HG03159 (cell line): ENCODE measurements at regions not wholly inside any gene's neighbourhood (a gene's known extent, or its start where the extent isn't known, plus 50 kb on each side); places are given as distances from the start of the nearest gene placed in this dataset.
"Not testable (repeated sequence)": the region's sequence is repeated elsewhere in the genome, so short reads cannot be mapped to it uniquely, and the experiment has no call there.

Source experiments
- ATAC-seq: cut with Tn5 transposase; IDR thresholded peaks from one replicate; pipeline ENCODE4 v1.9.1; 2021; ENCODE audit warnings: mild to moderate bottlenecking, moderate library complexity; ENCODE audit not compliant: unreplicated experiment

DNA sequence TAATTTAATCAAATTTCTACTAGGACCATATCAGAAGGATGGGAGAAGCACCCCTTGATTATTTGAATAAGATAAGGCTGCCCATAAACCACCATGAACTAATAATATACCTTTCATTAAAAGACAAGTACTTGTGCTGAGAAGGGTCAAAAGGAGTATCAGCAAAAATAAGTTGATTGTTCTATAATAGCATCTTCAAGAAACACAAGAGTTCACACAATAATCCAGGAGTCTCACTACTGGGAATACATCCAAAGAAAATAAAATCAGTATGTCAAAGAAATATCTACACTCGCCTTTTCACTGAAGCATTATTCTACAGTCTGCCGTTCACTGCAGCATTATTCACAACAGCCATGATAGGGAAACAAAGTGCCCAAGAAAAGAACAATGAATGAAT lies 1310.1 kb upstream of the PCDH9 start:
- ATAC-seq, result no peak

DNA sequence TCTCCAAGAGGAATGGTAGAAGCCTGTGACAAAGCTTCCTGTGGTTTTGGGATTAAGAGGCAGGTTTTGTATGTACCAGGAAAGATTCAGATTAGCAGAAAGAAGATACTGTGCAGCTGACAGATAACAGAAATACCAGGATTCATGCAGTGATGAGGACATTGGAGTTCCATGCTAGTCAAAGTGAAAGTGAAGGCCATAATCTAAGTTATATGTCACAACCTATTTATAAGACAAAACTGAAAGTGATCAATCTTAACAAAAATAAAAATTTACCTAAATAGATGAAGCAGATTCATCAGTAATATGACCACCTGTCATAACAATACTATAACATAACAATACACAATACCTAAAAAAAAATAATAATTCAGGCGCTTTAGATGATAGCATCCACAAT lies 1305.2 kb upstream of the PCDH9 start:
- peak; percentile 95 for ATAC-seq

DNA sequence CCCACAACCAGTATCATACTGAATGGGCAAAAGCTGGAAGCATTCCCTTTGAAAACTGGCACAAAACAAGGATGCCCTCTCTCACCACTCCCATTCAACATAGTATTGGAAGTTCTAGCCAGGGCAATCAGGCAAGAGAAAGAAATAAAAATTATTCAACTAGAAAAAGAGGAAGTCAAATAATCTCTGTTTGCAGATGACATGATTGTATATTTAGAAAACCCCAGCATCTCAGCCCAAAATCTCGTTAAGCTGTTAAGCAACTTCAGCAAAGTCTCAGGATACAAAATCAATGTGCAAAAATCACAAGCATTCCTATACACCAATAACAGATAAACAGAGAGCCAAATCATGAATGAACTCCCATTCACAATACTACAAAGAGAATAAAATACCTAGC lies 1297.0 kb upstream of the PCDH9 start:
- ATAC-seq, result not testable (repeated sequence)

DNA sequence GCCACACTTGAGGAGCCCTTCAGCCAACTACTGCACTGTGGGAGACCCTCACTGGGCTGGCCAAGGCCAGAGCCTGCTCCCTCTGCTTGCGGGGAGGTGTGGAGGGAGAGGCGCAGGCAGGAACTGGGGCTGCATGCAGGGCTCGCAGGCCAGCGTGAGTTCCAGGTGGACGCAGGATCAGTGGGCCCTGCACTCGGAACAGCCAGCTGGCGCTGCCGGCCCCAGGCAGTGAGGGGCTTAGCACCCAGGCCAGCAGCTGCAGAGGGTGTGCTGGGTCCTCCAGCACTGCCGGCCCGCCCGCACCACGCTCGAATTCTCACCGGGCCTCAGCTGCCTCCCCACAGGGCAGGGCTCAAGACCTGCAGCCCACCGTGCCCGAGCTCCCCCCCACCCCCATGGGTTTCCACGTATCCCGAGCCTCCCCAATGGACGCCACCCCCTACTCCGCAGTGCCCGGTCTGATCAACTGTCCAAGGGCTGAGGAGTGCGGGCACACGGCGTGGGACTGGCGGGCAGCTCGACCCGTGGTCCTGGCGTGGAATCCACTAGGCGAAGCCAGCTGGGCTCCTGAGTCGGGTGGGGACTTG lies 1293.8 kb upstream of the PCDH9 start:
- no peak for ATAC-seq

DNA sequence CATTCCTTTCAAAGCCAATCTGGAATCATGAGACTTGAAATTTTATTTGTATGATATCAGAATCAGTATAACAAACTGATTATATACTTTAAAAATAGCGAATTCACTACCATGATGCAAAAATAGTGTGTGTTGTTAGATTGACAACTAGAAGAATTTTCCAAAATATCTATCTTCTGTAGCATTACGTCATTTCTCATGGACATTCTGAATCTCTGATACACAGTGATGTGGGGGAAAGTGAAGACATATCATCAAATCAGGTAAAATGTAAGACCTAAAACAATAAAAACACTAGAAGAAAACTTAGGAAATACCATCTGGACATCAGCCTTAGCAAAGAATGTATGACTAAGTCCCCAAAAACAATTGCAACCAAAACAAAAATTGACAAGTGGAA lies 1292.0 kb upstream of the PCDH9 start:
- no peak for ATAC-seq

DNA sequence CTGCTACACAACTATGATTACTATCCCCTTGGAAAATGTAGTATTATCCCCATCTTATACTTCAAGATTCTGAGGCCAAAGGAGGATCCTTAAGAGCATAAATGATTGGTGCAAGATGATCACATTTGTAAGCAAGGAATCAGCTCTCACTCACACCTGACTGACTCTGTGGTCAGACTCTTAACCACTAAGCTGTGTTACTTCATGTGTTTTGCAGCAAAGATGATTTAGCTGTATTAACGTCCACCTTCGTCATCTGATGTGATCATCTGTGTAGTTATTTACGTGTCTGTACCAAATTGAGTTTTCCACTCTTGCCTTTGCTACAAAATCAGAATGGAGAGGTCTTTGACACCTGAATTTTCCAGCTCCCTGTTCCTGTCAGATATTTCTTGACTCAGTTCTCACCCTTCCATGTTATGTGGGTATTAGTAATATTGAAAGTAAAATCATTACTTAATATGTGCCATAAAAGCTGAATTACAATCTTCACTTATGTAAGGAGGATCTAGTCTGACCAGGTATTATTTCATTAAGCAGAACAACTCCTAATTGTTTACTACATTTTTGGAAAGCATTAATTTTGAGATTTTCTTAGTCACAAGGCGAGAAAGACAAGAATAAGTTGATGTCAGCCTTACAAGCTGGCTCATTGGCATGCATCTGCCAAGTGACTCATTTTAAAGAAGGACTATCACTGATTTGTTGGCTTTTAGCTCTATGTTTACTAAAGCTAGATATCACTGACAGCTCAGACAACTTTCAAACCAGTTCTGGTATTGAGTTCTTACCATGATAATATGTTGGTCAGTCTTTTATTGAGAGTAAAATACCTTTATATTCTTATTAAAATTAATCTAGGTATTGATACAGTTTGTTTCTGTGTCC lies 1279.8 kb upstream of the PCDH9 start:
- ATAC-seq, result peak; percentile 91

DNA sequence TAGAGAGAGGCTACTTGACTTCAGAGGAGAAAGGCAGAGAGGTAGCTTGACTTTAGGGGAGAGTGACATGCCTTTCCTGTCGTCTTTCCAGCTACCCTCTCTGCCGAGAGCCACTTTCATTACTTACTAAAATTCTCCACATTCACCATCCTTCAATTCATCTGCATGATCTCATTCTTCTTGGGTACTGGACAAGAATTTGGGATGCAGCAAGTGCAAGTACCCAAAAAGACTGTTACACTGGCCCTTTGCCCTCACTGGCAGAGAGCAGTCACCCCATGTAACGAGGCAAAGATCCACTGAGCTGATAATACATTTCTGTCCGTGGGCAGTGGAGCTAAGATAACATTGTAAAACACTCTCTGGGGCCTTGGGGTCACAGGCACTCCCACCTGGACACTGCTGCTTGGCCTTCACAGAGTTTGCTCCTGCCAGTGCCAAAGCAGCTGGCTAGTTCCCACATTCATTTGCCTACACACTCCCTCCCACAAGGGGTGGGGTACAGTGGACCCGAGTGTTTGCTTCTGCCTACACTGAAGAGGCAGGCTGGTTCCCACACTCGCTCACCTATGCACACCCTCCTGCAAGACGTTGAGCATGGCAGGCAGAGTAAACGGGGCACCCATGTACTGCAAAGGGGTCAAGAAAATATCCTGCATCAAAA lies 1276.9 kb upstream of the PCDH9 start:
- no peak for ATAC-seq

DNA sequence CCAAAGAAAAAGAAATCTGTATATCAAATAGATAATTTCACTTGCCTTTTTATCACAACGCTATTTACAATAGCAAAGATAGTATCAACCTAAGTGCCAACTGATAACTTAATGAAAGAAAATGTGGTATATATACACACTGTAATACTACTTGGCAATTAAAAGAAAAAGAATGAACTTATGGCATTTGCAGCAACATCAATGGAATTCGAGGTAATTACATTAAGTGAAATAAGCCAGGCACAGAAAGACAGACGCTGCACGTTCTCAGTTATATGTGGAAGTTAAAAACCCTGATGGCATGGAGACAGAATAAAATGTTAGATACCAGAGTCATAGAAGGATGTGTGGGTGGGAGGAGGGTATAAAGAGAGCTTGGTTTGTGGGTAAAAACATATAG lies 1260.5 kb upstream of the PCDH9 start:
- no peak for ATAC-seq

DNA sequence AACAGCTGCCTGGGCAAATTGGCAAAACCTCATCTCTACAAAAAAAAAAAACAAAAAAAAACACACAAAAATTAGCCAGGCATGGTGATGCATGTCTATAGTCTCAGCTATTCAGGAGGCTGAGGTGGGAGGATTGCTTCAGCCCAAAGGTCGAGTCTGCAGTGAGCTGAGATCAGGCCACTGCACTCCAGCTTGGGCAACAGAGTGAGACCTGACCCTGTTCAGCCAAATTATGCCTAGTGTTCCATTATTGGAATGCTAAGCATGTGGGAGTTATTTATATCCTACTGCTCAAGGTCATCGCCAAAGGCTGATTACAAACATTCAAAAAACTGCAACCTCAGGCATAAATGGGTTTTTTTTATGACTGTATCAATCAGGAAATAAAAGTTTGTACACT lies 1251.0 kb upstream of the PCDH9 start:
- ATAC-seq, result no peak

DNA sequence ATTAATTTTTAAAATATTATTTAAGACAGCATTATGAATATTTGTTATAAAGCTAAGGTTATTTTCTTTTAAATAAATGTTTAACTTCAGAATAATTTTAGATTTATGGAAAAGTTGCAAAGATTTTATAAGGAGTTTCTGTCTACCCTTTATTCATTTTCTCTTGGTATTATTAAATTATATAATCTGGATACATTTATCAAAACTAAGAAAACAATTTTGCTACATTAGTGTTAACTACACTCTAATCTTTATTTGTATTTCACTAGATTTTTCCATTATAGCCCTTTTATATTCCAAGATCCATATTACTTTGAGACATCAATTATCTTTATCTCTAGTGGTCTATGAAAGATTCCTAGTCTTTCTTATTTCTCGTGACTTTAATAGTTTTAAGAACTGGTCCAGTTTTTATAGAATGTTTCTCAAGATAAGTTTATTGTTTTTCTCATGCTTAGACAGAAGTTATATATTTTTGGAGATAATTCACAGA lies 1243.7 kb upstream of the PCDH9 start:
- no peak for ATAC-seq

DNA sequence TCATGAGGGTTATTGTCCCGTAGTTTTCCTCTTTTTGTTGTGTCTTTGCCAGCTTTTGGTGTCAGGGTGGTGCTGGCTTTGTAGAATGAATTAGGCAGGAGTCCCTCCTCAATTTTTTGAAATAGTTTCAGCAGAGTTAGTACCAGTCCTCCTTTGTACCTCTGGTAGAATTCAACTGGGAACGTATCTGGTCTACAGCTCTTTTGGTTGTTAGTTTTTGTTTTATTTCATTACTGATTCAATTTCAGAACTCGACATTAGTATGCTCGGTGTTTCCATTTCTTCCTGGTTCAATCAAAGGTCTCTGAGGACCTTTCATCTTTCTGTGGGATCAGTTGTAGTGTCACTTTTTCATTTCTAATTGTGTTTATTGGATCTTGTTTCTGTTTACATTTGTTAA lies 1237.0 kb upstream of the PCDH9 start:
- ATAC-seq, result no peak

DNA sequence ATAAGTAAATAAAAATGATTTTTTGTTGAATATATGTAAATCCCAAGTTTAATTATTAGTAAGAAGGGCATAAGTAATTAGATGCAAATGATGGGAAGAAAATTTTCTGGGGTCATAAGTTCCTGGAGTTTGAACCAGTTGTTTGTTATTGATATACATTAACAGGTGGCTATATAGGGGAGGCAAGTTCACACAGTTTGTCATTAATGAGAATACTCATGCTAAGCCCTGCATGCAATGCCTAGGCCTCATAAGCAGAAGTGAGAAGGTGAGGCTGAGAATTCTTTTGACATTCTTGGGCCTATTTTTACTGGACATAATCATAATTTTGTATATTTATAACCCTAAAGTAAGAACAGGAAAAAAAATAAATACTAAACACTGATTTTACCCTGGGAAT lies 1210.7 kb upstream of the PCDH9 start:
- peak; percentile 60 for ATAC-seq

DNA sequence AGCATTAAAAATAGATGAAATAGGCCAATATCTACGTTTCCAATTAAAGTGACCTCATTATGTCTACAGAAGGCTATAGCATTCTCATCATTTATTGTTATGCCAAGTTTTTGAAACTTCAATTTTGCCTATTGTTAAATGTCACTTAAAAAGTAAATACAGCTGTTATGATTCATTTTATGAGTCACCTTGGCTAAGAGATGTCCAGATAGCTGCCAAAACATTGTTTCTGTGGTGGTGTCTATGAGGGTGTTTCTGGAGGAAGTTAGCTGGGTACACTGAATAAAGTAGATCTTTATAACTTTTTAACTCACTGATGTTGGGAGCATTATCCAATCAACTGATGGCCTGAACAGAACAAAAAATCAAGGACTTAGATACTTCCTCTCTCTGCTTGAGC lies 1209.7 kb upstream of the PCDH9 start:
- peak; percentile 58 for ATAC-seq

DNA sequence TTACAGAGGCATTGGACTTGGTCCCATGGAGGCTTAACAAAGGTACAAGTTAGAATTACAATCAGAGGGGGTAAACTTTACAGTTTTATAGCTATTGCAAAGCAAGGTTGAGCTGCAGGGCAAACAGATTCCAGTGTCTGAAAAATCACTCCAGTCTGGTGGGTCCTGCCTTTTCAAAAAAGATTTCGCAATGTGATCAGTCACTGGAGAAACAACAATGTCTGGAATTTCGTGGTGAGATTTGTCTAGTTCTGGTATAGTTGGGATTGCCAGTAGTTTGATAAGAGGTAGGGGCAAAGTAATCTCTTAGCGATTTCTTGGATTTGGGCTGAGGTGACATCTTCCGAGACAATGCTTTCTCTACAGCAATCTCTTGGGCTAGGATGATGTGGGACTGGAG lies 1198.2 kb upstream of the PCDH9 start:
- no peak for ATAC-seq

DNA sequence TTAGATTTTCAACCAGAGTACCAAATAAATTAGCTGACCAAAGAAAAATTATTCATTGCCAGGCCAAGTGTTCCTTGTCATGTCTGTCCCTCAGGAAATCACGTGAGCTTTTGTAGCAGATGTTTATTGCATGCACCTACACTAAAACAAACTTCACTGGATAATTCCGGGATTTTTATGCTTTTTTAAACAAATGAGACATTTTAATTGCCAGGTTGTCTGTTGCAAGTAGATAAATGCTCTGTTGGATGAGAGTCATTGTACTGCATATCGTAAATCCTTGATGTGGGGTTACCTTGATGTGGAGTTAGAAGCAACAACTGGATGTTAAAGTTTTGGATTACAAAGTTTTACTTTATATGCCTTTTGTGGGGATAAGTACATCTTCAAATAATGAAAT lies 1187.7 kb upstream of the PCDH9 start:
- ATAC-seq, result no peak

DNA sequence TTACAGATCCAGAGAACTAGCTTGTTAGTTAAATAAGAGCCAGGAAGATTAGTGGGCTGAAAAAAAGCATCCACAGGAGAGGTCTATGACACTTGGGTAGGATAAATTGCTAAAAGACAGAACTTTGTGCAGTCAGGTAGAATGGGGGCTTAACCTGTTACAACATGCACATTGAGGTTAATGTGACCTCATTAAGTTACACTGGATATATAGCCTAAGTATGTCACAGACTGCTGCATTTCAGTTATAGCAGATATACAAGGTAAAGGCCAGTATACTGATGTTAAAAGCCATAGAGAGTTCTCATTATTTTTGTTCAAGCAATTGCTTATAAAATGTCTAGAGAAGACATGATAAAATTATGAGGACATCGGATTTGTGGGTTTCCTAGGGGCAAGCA lies 1179.9 kb upstream of the PCDH9 start:
- no peak for ATAC-seq

DNA sequence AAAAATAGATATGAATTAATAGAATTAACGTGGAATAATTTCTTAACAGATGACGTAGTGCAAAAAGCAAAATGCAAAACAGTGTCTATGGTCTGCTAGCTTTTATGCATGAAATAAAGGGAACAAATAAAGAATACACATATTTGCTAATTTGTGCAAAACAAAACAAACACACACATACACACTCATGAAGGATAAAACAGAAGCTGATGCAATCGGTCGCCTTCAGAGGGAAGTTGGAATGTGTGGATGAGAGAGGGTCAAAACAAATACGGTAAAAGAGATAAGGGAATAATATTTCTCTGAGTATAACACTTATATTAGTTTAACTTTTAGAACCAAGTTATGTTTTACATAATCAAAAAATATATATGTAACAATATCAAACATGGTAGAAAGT lies 1160.9 kb upstream of the PCDH9 start:
- ATAC-seq, result no peak

DNA sequence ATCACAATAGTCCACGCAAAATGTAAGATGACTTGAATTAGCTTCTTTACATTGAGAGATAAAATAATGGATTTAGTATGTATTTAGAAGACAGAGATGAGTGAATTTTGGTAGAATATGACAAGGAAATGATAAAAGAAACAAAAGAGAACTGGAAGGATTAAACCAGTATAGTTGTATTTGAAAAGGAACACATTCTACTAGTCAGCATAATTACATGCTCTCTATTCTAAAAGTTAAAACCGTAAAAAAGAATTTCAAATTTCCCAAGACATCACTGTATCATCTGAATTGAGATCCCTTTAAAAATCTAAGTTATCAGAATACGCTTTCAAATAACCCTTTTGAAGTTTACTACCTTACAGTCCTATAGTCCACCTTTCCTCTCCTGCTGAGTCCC lies 1156.7 kb upstream of the PCDH9 start:
- ATAC-seq, result no peak

DNA sequence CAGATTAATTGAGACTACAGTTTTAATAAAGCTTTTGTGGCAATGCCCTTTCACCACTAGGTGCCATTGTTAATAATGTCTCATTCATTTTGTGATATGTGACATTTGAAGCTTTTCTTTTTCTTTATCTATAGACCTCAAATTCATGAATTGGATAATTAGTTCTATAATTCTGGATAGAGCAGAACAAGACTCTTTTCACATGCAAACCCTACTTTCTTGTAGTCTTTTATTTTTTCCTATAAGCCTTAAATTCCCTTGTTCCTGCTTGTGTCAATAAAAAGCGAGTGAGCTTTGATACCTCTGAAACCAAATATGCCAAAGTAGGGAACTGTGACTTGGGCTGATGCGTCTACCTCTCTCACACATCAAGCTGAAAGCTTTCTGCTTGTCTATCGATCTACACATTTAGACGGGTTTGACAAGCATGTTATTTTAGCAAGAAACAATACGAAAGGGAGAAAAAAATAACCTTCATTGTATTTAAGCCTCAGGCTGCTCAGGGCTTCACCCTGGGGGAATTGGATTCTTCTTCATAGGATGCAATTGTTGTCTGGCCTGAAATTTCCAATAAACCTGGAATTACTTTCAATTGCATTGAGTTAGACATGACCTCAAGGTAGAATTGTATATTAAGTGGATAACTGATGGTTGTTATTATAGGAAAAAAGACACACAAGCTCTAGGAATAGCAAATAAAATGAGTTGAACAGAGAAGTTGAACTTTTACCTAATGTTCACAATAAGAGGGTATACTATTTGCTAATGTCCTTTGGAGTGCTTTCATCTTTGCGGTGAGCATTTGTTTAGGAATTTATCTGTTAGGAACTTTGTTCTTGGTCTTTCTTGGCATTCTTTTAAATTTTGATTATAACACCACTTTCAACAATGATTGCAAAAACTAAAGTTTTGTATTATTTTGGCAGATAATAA lies 1150.2 kb upstream of the PCDH9 start:
- no peak for ATAC-seq

DNA sequence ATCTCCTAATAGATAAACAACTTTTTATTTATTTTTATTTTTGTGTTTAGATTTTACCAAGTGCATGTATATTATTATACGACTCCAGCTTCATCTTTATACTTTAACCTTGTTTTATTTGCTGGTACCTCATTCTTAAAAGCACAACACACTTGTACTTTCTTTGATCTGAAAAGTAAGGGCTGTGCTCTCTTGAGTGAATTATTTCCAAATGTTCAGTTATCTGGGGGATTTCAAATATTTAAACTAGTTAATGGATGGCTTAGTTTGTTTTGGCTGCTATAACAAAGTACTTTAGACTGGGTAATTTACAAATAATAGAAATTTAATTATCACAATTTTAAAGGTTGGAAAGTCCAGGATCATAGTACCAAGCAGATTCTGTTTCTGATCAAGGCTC lies 1148.2 kb upstream of the PCDH9 start:
- ATAC-seq, result no peak

DNA sequence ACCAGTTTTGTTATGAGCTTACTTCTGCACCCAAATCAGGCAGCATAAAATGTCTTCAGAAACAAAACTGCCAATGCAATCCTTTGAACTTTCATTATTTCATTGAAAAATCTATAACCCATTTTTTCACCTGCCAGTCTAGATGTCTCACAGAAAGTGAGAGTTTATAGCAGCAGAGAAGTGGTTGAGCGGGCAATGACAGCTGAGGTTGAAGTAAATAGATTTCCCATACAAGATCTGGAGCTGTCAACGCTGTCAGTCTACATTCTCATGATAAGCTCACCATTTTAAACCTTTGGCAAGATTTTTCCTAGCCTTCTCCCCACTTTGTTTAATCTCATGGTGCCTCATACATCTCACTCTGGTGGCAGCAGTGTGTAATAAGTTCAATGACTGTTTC lies 1144.9 kb upstream of the PCDH9 start:
- no peak for ATAC-seq
